HK-2 (cell line): ENCODE measurements at regions not wholly inside any gene's neighbourhood (a gene's known extent, or its start where the extent isn't known, plus 50 kb on each side); places are given as distances from the start of the nearest gene placed in this dataset.
"Not testable (repeated sequence)": the region's sequence is repeated elsewhere in the genome, so short reads cannot be mapped to it uniquely, and the experiment has no call there.

Source experiments
- DNase-seq: peaks from one replicate; pipeline ENCODE4 v3.0.0-alpha.2; 2018; ENCODE audit not compliant: unreplicated experiment

DNA sequence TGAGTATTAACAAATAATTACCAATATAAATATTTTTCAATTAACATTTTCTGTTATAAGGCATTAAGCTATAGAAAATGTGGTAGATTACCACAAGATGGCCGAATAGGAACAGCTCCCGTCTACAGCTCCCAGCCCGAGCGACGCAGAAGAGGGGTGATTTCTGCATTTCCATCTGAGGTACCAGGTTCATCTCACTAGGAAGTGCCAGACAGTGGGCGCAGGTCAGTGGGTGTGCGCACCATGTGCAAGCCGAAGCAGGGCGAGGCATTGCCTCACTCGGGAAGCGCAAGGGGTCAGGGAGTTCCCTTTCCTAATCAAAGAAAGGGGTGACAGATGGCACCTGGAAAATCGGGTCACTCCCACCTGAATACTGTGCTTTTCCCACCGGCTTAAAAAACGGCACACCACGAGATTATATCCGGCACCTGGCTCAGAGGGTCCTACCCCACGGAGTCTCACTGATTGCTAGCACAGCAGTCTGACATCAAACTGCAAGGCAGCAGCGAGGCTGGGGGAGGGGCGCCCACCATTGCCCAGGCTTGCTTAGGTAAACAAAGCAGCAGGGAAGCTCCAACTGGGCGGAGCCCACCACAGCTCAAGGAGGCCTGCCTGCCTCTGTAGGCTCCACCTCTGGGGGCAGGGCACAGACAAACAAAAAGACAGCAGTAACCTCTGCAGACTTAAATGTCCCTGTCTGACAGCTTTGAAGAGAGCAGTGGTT is 808.4 kb downstream of the FSCB start:
- DNase-seq, result not testable (repeated sequence)

DNA sequence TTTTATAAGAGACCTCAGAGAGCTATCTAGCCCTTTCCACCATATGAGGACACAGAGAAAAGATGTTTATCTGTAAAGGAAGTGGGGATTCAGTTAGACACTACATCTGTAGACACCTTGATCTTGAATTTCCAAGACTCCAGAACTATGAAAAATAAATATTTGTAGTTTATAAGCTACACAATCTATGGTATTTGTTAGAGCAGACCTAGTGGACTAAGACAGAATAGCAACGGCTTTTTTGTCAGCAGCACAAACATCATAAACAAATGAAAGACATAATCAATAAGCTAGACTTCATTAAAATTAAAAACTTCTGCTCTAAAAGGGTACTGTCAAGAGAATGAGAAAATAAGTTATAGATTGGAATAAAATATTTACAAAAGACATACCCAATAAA is 810.1 kb downstream of the FSCB start:
- DNase-seq, result no peak

DNA sequence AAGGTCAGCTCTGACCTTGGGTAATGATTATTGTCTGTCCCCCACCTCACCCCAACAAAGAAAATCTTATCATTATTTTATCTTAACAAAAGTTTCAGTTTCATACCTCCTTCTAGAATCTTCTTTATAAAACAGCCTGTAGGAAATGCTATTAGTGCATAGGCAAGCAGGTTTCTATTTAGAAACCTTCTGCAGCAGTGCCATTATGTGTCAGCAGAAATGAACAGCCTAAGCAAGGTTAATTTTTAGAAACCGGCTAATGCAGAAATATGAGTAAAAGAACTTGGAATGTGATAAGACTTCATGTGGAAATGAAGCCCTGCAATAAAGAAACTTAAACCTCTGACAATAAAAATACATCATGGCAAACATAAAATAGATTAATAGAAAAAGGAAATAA is 814.4 kb downstream of the FSCB start:
- no peak for DNase-seq

- DNase-seq, result no peak
Measured at GRCh38 chr14:43687921-43688320, 819.2 kb downstream of the FSCB start.

- no peak for DNase-seq
Measured at GRCh38 chr14:43677581-43677980, 829.5 kb downstream of the FSCB start.

GRCh38 chr14:43674273-43674672 is 832.8 kb downstream of the FSCB start:
- DNase-seq, result no peak

DNA sequence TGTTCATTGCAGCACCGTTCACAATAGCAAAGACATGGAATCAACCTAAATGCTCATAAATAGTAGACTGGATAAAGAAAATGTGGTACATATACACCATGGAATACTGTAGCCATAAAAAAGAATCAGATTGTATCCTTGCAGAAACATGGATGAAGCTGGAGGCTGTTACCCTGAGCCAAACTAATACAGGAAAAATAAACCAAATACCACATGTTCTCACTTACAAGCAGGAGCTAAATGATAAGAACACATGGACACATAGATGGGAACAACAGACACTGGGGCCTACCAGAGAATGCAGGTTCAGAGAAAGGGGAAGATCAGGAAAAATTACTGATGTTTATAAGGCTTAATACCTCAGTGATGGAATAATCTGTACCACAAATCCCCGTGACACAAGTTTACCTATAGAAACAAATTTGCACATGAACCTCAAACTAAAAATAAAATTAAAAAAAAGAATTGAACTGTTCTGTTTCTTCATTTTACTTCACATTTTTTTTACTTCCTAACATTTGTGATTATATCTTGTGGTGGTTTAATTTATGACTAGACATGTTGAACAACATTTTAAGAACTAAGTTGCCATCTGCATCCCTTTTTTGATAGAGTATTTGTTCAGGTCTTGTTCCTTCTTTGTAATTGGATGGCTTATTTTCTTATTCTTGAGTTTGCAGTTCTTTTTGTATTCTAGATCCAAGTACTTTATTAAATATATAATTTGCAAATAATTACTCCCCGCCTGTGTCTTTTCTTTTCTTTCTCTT is 835.2 kb downstream of the FSCB start:
- DNase-seq, result no peak

DNA sequence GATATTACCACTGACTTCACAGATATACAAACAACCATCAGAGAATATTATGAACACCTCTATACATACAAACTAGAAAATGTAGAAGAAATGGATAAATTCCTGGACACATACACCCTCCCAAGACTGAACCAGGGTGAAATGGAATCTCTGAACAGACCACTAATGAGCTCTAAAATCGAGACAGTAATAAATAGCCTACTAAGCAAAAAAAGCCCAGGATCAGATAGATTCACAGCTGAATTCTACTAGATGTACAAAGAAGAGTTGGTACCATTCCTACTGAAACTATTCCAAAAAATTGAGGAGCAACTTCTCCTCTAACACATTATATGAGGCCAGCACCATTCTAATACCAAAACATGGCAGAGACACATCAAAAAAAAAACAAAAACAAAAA is 837.7 kb downstream of the FSCB start:
- DNase-seq, result no peak

- no peak for DNase-seq
Measured at GRCh38 chr14:43665570-43666267, 841.4 kb downstream of the FSCB start.

DNA sequence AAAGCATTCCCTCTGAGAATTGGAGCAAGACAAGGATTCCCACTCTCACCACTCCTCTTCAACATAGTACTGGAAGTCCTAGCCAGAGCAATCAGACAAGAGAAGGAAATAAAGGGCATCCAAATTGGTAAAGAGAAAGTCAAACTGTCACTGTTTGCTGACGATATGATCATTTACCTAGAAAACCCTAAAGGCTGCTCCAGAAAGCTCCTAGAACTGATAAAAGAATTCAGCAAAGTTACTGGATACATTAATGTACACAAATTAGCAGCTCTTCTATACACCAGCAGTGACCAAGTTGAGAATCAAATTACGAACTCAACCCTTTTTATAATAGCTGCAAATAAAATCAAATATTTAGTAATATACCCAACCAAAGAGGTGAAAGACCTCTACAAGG is 851.9 kb downstream of the FSCB start:
- not testable (repeated sequence) for DNase-seq

DNA sequence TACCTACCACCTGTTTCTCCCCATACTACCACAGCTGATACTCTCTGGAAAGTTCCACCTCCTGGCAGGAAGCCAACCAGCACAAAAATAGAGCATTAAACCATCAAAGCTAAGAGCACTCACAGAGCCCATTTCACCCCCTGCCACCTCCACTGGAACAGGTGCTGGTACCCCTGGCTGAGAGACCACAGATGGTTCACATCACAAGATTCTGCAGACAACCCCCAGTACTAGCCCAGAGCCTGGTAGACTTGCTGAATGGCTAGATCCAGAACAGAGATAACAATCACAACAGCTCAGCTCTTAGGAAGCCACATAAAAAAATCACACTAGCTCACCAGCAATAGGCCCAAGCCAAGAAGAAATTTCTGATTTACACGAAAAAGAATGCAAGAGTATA is 855.2 kb downstream of the FSCB start:
- DNase-seq, result no peak

DNA sequence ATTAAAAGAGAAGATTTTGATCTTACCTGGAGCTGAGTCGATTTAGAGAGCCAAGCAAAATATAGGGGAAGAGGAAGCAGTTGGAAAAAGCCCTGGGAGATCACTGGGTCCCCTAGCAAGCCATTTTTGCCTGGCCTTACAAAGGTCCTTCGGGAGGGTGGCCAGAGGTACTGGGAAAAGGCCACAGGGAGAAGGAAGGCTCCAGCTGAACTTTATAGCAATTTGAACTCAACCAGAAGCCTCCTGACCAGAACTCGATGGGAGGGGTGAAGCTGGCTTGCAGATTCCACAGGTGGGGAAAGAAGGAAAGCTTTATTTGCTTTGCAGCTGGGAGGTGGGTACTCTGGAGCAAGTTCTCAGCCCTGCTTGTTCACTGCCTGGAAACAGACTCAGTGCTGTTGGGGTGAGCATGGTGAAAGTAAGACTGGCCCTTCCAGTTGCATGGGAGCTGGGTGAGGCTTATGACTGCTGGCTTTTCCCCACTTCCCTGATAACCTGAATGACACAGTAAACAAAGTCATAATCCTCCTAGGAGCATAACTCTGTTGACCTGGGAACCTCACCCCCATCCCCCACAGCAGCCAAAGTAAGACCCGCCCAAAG is 855.8 kb downstream of the FSCB start:
- no peak for DNase-seq

GRCh38 chr14:43649508-43649907 is 857.6 kb downstream of the FSCB start:
- no peak for DNase-seq

GRCh38 chr14:43647302-43647701 is 859.8 kb downstream of the FSCB start:
- no peak for DNase-seq

GRCh38 chr14:43640718-43641267 is 866.3 kb downstream of the FSCB start:
- no peak for DNase-seq

DNA sequence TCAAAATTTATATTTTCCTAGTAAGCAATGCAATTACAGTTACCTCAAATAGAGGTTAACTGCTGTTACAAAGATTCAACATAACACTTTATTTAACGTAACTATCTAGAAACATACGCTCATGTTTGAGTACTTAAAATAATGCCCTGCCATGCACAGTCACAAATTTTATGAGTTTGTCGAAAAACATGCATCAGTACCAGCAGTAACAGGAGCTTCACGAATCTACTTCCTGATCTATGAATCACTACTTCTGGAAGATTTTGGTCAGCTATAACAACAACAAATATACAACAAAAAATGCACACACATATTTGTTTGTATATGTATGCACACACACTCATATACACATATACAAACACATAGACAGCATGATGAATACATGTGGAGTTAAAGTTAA is 881.8 kb downstream of the FSCB start:
- no peak for DNase-seq

GRCh38 chr14:43621282-43621681 is 885.8 kb downstream of the FSCB start:
- no peak for DNase-seq

DNA sequence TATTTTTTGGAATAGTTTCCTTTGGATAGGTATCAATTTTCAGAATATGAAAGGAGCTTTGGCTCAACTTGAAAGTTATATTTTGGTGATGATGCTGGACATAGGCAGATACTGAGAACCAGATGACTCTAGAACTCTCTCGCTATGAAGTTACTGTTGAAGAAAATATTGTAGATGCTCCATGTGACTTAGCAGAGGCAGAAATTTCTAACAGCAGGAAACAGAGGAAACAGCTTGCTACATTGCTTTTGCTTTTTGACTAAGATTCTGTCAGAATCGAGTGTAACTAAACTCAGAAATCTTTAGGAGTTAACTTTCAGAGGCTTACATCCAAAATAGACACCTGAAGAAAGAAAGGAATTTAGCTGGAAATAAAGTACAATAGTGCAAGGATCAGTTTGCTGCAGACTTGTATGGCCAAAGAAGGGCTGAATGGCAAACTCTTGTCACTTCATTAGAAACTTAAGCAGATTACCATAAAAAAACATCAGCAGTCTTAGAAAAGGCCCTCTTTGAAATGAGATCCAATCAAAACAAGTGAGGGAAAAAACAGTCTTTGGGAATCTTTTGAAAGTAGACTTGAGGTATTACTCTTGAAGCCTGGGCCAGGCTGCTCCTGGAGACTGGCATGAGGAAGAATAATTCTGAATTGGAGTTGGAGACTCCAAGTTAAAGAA is 911.8 kb downstream of the FSCB start:
- no peak for DNase-seq

DNA sequence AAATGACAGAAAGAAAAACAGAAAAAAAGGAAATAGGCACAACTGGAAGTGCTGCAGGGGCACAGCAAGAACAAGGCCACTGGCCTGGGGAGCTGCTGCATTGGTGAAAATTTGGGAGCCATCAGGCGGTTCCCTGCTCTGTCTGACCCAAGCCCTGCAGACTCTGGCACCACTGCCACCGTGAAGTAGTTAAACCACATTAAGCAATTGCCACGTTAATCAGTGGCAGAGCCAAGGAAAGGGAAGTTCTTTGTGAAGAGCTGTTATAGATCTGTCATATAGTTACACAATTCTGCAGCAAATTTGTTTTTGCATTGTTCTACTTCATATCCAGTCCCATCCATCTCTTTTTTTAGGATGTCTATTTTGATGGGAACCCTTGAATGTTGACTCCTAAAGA is 915.3 kb downstream of the FSCB start:
- DNase-seq, result no peak

- no peak for DNase-seq
Measured at GRCh38 chr14:43587183-43587582, 919.9 kb downstream of the FSCB start.

DNA sequence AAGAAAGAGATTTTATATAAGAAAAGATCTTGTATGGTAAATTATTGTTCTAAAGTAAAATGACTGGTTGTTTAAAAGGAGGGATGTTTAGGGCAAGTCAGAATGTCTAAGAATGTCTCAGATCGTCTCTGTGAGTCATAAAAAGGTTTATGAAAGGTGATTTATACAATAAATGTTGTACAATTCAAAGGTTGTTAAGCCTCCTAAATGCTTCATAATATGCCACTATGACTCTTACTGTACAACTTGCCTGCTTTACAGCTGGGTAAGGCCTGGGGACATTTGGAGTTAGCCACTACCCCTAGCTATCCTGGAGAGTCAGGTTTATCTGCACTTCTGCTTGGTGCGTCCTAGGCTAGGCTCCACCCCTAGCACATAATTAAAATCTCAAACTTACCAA is 927.4 kb downstream of the FSCB start:
- DNase-seq, result no peak

DNA sequence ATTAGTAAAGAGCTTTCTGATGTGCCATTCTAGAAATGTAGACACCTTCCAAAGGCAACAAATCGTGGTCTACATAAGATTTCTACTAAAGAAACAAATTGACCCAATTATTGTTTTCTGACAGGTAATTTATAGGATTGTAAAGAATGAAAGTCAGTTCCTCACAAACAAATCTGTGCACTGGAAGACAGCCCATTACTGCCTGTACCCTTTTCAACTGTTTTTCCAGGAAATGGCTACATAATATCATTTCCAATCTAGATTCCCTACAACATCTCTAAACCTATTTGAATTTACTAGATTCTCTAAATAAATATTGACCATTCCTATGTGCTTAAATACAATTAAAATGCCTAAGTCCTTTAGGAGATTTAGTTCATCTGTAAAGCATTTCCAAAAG is 939.1 kb downstream of the FSCB start:
- no peak for DNase-seq
